Urothelium cell line (cell line): ENCODE measurements at regions not wholly inside any gene's neighbourhood (a gene's known extent, or its start where the extent isn't known, plus 50 kb on each side); places are given as distances from the start of the nearest gene placed in this dataset.
A peak's percentile ranks its signal among the peaks of the same experiment; 100 is the strongest.

Experiments
- DNase-seq: peaks from one replicate; pipeline ENCODE4 v3.0.0; 2011; ENCODE audit warnings: low spot score, mixed read lengths
- FAIRE-seq: peaks from 2 replicates; lab custom pipeline; 2011; peaks lifted over from hg19 to GRCh38; lab: Jason Lieb, UNC

DNA sequence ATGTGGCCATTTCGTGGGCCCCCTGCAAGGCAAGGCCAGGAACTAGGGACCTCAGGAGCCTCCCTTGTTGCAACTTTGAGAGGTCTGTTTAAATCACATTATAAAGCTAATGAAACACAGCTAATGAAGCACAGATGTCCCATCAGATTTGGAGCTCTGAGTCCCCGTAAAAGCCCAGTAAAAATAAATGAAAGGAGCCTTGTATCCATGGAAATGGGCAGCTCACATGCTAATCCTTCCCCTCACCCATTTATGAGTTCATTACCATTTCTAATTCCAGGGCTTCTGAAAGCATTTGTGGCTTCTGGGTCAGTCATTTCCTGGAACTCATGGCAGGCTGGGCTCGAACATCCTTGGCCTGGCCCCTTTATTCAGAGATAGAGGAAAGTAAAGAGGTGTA lies 274.8 kb downstream of the SS18 start:
- FAIRE-seq: no peak
- no peak for DNase-seq

GRCh38 chr18:25814841-25815458 lies 275.5 kb downstream of the SS18 start:
- DNase-seq (no peak), FAIRE-seq (no peak)

- FAIRE-seq: no peak
- DNase-seq: no peak
Measured at GRCh38 chr18:25813110-25813509, 277.3 kb downstream of the SS18 start.

- FAIRE-seq: no peak
Measured at GRCh38 chr18:25810736-25811135, 279.7 kb downstream of the SS18 start.

DNA sequence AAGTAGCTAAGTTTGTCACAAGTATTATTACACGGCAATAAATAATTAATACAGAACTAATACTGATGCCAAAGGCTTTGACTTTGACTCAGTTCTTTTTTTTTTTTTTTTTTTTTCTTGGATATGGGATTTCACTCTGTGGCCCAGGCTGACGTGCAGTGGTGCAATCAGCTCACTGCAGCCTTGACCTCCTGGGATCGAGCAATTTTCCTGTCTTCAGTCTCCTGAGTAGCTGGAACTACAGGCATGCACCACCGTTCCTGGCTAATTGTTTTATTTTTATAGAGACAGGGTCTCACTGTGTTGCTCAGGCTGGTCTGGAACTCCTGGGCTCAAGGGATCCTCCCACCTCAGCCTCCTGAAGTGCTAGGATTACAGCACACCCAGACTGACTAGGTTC lies 284.5 kb downstream of the SS18 start:
- FAIRE-seq: no peak

More at GRCh38 chr18:25810736-25811135, 279.7 kb downstream of the SS18 start:
- no peak for DNase-seq

DNA sequence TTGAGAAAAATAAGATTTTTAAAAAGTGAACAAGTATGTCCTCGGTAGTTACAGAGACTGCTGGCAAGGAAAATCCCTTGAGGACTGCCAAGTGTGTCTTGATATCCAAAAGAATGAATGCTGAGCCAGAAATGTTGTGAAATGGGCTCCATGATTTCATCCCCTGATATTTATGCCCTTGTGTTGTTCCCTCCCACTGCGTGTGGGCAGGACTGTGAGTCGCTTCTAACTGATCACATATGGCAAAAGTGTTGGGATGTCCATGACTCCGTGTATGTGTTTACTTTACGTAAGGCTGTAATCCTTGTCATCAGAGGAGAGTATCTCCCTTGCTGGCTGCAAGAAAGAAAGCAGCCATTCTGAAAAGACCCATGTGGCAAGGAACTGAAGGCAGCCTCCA lies 285.1 kb downstream of the SS18 start:
- DNase-seq (no peak), FAIRE-seq (no peak)

More for the DNA sequence above, 284.5 kb downstream of the SS18 start:
- no peak for DNase-seq

DNA sequence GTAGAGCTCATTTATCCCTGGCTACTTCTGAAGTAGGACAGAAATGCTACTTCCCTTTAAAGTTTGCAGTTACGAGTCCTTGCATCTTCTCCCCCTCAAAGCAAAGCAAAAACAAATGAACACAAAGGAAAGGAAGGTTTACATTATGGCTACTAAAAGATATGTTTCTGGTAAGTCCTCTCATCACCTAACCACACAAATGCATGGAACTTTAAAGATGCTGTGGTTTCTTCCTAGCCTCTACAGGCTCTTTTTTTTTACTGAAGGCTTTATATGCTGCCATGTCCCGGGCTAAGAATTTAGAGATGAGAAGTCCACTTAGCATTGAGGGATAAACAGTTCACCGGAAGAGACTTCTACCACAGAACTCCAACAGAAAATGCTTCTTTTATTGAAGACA lies 291.2 kb downstream of the SS18 start:
- FAIRE-seq (no peak), DNase-seq (no peak)

- no peak for DNase-seq
- no peak for FAIRE-seq
Measured at GRCh38 chr18:25798046-25798445, 292.4 kb downstream of the SS18 start.

DNA sequence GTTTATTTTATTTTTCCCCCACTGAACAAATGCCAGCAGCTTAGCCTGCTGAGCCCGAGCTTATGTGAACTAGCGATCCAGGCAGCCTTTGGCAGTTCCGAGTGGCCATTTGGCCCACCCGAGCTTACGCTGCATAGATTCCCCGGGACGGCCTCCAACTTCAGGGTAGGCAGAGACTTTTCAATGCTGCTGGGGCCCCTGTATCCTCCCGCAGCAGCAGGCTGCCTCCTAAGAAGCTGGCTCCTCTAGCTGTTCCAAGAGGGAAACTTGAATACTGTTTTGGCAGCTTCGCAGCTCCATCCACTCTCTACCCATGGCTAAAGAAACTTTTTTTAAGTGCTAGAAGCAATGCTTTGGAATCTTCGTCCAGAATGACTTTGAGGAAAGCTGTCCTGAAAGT lies 295.2 kb downstream of the SS18 start:
- FAIRE-seq (no peak), DNase-seq (no peak)

DNA sequence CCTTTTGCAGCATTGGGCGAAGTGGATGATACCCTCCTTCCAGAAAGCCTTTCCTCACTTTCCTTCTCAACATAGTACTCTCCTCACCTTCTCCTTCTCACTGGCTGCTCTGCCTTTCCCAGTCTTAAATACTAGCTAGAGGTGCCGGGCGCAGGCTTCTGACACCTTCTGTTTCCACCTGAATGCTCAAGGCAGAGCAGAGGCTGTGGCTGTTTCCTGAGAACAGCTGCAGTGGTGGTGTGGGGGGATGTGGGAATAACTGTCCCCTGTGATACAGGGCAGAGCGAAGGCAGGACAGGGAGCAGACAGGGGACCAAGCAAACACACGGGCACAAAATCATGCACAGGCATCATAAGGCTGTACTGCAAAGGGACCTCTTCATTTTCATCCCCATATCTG lies 303.1 kb downstream of the SS18 start:
- FAIRE-seq (no peak), DNase-seq (no peak)

DNA sequence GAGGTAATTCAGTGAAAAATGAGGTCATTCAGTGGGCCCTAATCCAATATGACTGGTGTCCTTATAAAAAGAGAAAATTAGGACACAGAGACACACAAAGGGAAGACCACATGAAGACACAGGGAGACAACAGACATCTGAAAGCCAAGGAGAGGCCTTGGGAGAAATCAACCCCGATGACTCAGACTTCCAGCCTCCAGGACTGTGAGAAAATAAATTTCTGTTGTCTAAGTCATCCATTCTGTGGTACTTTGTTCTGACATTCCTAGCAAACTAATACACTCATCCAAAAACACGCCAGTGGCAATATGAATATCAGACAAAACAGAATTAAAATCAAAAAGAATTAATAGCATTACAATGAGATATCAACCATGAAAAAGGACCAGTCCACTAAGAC lies 303.7 kb downstream of the SS18 start:
- peak; percentile 16 for DNase-seq
- no peak for FAIRE-seq

- no peak for FAIRE-seq
- DNase-seq: no peak
Measured at GRCh38 chr18:25780105-25780504, 310.3 kb downstream of the SS18 start.

GRCh38 chr18:25771796-25772195 lies 318.6 kb downstream of the SS18 start:
- FAIRE-seq: no peak

DNA sequence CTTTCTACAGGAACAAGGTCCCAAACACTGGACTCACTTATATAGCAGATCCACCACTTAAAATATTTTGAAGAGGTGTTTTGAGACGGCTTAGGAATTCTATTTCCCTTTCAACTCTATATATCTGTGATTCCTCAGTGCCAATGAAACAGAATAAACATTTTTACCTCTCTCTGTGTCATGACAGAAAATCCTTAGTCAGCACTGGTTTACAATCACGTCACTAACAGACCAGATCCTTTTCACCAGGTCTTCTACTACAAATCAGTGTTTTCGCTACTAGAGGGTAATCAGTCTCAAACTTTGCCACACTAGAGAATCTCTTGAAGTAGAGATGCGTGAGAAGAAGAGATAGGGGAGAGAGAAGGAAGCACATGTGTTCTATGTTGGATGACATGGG lies 325.6 kb downstream of the SS18 start:
- no peak for FAIRE-seq

More at GRCh38 chr18:25771796-25772195, 318.6 kb downstream of the SS18 start:
- DNase-seq: no peak

GRCh38 chr18:25759111-25759510 lies 331.3 kb downstream of the SS18 start:
- FAIRE-seq (no peak), DNase-seq (no peak)

More for the DNA sequence above, 325.6 kb downstream of the SS18 start:
- no peak for DNase-seq

- FAIRE-seq: no peak
- no peak for DNase-seq
Measured at GRCh38 chr18:25743646-25744151, 346.7 kb downstream of the SS18 start.

GRCh38 chr18:25739376-25739775 lies 351.0 kb downstream of the SS18 start:
- FAIRE-seq (no peak), DNase-seq (no peak)

DNA sequence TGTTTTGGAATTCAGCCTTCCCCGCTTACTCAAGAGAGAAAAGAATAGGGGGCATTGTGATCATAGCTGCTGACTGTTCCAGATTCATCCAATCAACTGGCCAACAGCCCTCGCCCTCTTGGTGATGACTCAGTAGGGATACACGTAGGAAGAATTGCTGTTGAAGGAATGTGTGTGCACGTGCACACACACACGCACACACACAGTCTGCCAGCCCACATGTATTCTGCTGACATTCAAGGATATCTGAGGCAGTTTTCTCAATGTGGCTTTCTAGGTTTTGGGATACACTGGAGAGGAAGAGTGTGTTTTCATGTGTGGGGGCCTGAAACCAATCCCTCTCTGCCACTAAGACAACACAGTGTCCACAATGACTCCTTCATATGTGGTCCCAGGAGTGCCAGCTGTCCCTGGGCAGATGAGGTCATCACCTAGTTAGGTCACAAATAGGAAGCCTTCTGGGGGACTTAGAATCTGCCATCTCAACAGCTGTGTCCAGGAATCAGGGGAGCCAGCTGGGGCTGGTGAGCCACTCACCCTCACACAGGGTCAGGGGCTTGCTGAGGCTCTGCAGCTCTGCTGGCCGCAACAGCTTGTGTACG lies 352.6 kb downstream of the SS18 start:
- peak; percentile 47 for DNase-seq
- FAIRE-seq: no peak

DNA sequence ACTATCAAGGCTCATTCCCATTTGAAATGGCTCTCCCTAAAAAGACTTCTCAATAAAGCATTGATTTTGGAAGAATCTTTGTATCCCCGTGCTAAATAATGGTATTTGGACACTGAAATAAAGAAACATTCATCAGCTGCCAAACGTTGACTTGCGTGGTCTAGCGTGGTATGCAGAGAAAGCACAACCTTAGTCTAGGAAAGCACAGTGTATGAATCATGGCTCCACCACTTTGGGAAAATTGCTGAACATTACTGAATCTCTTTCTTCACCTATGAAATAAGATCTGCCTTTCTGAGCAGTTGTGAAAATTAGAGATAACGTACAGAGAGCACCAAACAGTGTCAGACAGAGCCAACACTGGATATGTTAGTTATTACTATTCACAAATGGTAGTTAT lies 353.9 kb downstream of the SS18 start:
- DNase-seq (no peak), FAIRE-seq (no peak)

DNA sequence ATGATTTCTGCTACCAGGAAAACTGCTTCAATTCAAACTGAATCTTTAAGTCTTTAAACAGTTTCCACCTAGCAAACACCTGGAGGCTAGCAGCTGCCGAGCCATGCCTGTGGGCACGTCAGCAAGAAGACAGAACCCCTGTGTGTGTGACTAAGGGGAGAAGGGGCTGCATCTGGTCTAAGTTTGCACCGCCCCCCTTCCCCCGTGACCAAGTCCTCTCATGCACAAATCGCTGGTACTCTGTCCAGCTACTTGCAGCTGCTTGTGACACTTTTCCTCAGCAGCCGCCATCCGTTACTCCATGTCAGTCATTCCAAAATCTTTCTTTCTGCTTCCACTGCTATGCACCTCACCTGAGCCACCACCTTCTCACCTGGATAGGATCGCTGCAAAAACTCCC lies 355.0 kb downstream of the SS18 start:
- DNase-seq (no peak), FAIRE-seq (no peak)

GRCh38 chr18:25734336-25734735 lies 356.1 kb downstream of the SS18 start:
- DNase-seq (no peak), FAIRE-seq (no peak)

- FAIRE-seq (no peak), DNase-seq (no peak)
Measured at GRCh38 chr18:25732862-25733261, 357.6 kb downstream of the SS18 start.

GRCh38 chr18:25729072-25729471 lies 361.3 kb downstream of the SS18 start:
- DNase-seq (no peak), FAIRE-seq (no peak)
